Heart right ventricle (tissue), 16 donors: ENCODE measurements at regions not wholly inside any gene's neighbourhood (a gene's known extent, or its start where the extent isn't known, plus 50 kb on each side); places are given as distances from the start of the nearest gene placed in this dataset.
A peak's percentile ranks its signal among the peaks of the same experiment; 100 is the strongest.

Source experiments
- ATAC-seq, 8 donors: fragments of 200-7000 bp; cut with Tn5 transposase; one replicate each; pipeline ENCODE4 v1.9.1; 2020; ENCODE audit warnings: mild to moderate bottlenecking in 8 of 8, moderate library complexity in 8 of 8, moderate number of reproducible peaks in 1 of 8
- DNase-seq, 2 donors: peaks; one replicate each; pipeline ENCODE4 v3.0.0-alpha.2; 2020
- H3K27ac ChIP-seq, 10 donors: fragments of 200-600 bp; sonication (generic) in 2 of 10; one replicate each; pipeline versions ENCODE4 v1.5.0 to v1.8.0; 2020 to 2022; ENCODE audit warnings: mild to moderate bottlenecking in 3 of 10
- H3K27me3 ChIP-seq, 7 donors: fragments of 200-600 bp; one replicate each; pipeline ENCODE4 v1.8.0; 2021 to 2022; ENCODE audit warnings: mild to moderate bottlenecking in 2 of 7
- H3K36me3 ChIP-seq, 9 donors: fragments of 200-600 bp; sonication (generic) in 1 of 9; one replicate each; pipeline versions ENCODE4 v1.5.0 to v1.8.0; 2020 to 2022; ENCODE audit warnings: mild to moderate bottlenecking in 2 of 9
- H3K4me1 ChIP-seq, 9 donors: fragments of 200-600 bp; sonication (generic) in 1 of 9; one replicate each; pipeline versions ENCODE4 v1.5.0 to v1.8.0; 2020 to 2022; ENCODE audit warnings: mild to moderate bottlenecking in 4 of 9
- H3K4me3 ChIP-seq, 10 donors: fragments of 200-600 bp; sonication (generic) in 2 of 10; one replicate each; pipeline versions ENCODE4 v1.5.0 to v1.8.0; 2020 to 2022; ENCODE audit warnings: mild to moderate bottlenecking in 7 of 10, moderate library complexity in 2 of 10
- H3K9me3 ChIP-seq, 11 donors: fragments of 200-600 bp in 10 of 11; sonication (generic) in 2 of 11; one replicate each; pipeline versions ENCODE4 v1.5.0 to v1.8.0; 2013 to 2022; ENCODE audit warnings: mild to moderate bottlenecking in 2 of 11, control low read depth in 1 of 11, moderate library complexity in 1 of 11
- CTCF ChIP-seq, 9 donors: fragments of 200-600 bp; sonication (generic) in 2 of 9; IDR thresholded peaks; one replicate each; pipeline versions ENCODE4 v1.5.0 to v1.8.0; 2021 to 2022; ENCODE audit warnings: antibody characterized with exemption in 9 of 9, mild to moderate bottlenecking in 5 of 9, moderate library complexity in 1 of 9
- WGBS, 2 donors: extraction: QIAGEN DNeasy Blood & Tissue Kit; methylation state at CpG; one replicate each; pipeline ENCODE4 v1.1.7; 2013; ENCODE audit warnings: inconsistent platforms in 1 of 2; 5-methylcytosine and 5-hydroxymethylcytosine counted together
- intact Hi-C, 10 donors: fragments of 100-400 bp; cut with DNase I; formaldehyde crosslinking; loops; one replicate each; pipeline versions ENCODE4 v1.11.1 to v1.14.2; 2022
- donor health status: Arrhythmogenic right ventricular cardiomyopathy.
- donor health status: ischemic (EF 13 %, LVEDD 7.1; RV severe dilation, severe dysfunction).
- donor health status: healthy with polysubstance abuse.
- donor health status: DM: no; HTN: yes; CAD: no.
- donor health status: DM: no; HTN: no; CAD: no.
- donor health status: ischemic (EF 25% LVEDD 6.9; RV normal size, moderate dysfunction).
- donor health status: ischemic (EF 25% LVEDD 5.7; RV mildly dilated, moderate dysfunction).
- donor health status: healthy.
- donor health status: DM: yes; HTN: yes; CAD: no.
- donor health status: Ischemic cardiomyopathy.
- donor health status: ischemic (EF 35%, LVEDD 5.7; RV mildly dilated, moderate dysfunction).
- donor health status: nonischemic (EF 11% LVEDD 7.7; RV severe dilation, severe dysfunction).
- donor health status: DM: yes; HTN: yes; CAD: no.
- donor health status: PGD.
- donor health status: ischemic (EF 29% LVEDD 5.4; RV normal size, mild dysfunction).
- donor health status: nonischemic (EF 23%, LVEDD 6.1; RV moderate dilation, normal function).

GRCh38 chr3:134709076-134709475 lies 58.3 kb upstream of the KY start:
- no peaks in the 10 kb centered on the region for H3K36me3 ChIP-seq
- H3K9me3 ChIP-seq: no peaks in the 10 kb centered on the region
- H3K4me3 ChIP-seq: no peak overlapping the region
- ATAC-seq: no peak
- H3K4me1 ChIP-seq: peaks cover 0 to 18% (median 6%) of the 10 kb centered on the region in 9 donors
- no peak for DNase-seq
- intact Hi-C loops: no loop called here
- no peak overlapping the region for H3K27ac ChIP-seq
- TF ChIP-seq CTCF (IDR thresholded peaks at IDR 0.05): no peak
- no peaks in the 10 kb centered on the region for H3K27me3 ChIP-seq
- WGBS, 2 donors: 71 to 79% methylated on average over 2 of the region's 2 CpGs

- no peak for TF ChIP-seq CTCF (IDR thresholded peaks at IDR 0.05)
- peak in 1 of 2 donors; percentile 15 for DNase-seq
Measured at GRCh38 chr3:134709561-134710312, 58.9 kb upstream of the KY start.

GRCh38 chr3:134710313-134710680 lies 59.5 kb upstream of the KY start:
- WGBS, 2 donors: 63 to 82% methylated on average over 6 of the region's 6 CpGs
- Histone ChIP-seq H3K36me3 (no peaks in the 10 kb centered on the region), H3K27ac (peak overlapping the region in 1 of 10 donors; percentile 26), H3K27me3 (no peaks in the 10 kb centered on the region), H3K9me3 (no peaks in the 10 kb centered on the region), H3K4me1 (peaks cover 0 to 18% (median 6%) of the 10 kb centered on the region in 9 donors), H3K4me3 (no peak overlapping the region)
- DNase-seq: no peak
- intact Hi-C loops: no loop called here
- no peak for TF ChIP-seq CTCF (IDR thresholded peaks at IDR 0.05)
- ATAC-seq: peak in 2 of 8 donors; percentile 25 to 27

More at GRCh38 chr3:134709561-134710312, 58.9 kb upstream of the KY start:
- peak; percentile 23 to 83 (median 72) for ATAC-seq
- no peaks in the 10 kb centered on the region for H3K36me3 ChIP-seq
- peak overlapping the region in 1 of 10 donors; percentile 26 for H3K27ac ChIP-seq
- WGBS, 2 donors: 17 to 31% methylated on average over 5 of the region's 5 CpGs
- H3K4me1 ChIP-seq: peaks cover 0 to 18% (median 6%) of the 10 kb centered on the region in 9 donors
- intact Hi-C loops: no loop called here
- no peaks in the 10 kb centered on the region for H3K9me3 ChIP-seq
- no peaks in the 10 kb centered on the region for H3K27me3 ChIP-seq
- H3K4me3 ChIP-seq: no peak overlapping the region

GRCh38 chr3:134711284-134711683 lies 60.5 kb upstream of the KY start:
- intact Hi-C loops: no loop called here
- Histone ChIP-seq H3K27ac (no peak overlapping the region), H3K9me3 (no peaks in the 10 kb centered on the region), H3K27me3 (no peaks in the 10 kb centered on the region), H3K36me3 (no peaks in the 10 kb centered on the region), H3K4me1 (peaks cover 0 to 18% (median 6%) of the 10 kb centered on the region in 9 donors), H3K4me3 (no peak overlapping the region)
- 84 to 91% methylated on average over 1 of the region's 1 CpG for WGBS, 2 donors
- ATAC-seq: no peak
- DNase-seq: no peak
- TF ChIP-seq CTCF (IDR thresholded peaks at IDR 0.05): no peak
